Trophoblast cell (in vitro differentiated cells and primary cell): ENCODE measurements at regions not wholly inside any gene's neighbourhood (a gene's known extent, or its start where the extent isn't known, plus 50 kb on each side); places are given as distances from the start of the nearest gene placed in this dataset.
"Not testable (repeated sequence)": the region's sequence is repeated elsewhere in the genome, so short reads cannot be mapped to it uniquely, and the experiment has no call there.

Experiments used
- DNase-seq, 2 donors: peaks; one replicate each; pipeline ENCODE4 v3.0.0-alpha.2; 2016
- H2AFZ ChIP-seq: 2 replicates; pipeline ENCODE4 v1.6.1; 2013; ENCODE audit warnings: low read length, moderate library complexity, mild to moderate bottlenecking; ENCODE audit not compliant: insufficient read depth, poor library complexity
- H2AK5ac ChIP-seq: 2 replicates; pipeline ENCODE4 v1.6.1; 2013; ENCODE audit warnings: mild to moderate bottlenecking, low read length
- H2BK120ac ChIP-seq: 2 replicates; pipeline ENCODE4 v1.6.1; 2013; ENCODE audit warnings: low read length, mild to moderate bottlenecking, moderate library complexity; ENCODE audit not compliant: insufficient read depth, poor library complexity
- H2BK12ac ChIP-seq: 2 replicates; pipeline ENCODE4 v1.6.1; 2013; ENCODE audit warnings: mild to moderate bottlenecking, low read length, moderate library complexity
- H2BK5ac ChIP-seq: 2 replicates; pipeline ENCODE4 v1.6.1; 2013; ENCODE audit warnings: low read length, low read depth, moderate library complexity, mild to moderate bottlenecking; ENCODE audit not compliant: poor library complexity
- H3K14ac ChIP-seq: 2 replicates; pipeline ENCODE4 v1.6.1; 2013; ENCODE audit warnings: mild to moderate bottlenecking, low read length
- H3K18ac ChIP-seq: 2 replicates; pipeline ENCODE4 v1.6.1; 2013; ENCODE audit warnings: mild to moderate bottlenecking, low read length
- H3K23ac ChIP-seq: 2 replicates; pipeline ENCODE4 v1.6.1; 2013; ENCODE audit warnings: low read length
- H3K27ac ChIP-seq: 2 replicates; pipeline ENCODE4 v1.5.1; 2013; ENCODE audit warnings: low read depth, mild to moderate bottlenecking, inconsistent platforms, low read length, moderate library complexity
- H3K27me3 ChIP-seq: 2 replicates; pipeline ENCODE4 v1.6.1; 2013; ENCODE audit warnings: inconsistent platforms, mild to moderate bottlenecking, low read length, moderate library complexity; ENCODE audit not compliant: insufficient read depth
- H3K36me3 ChIP-seq, 2 experiments: 1 replicate in 1 of 2; 2 replicates in 1 of 2; pipeline ENCODE4 v1.6.1; 2013; ENCODE audit warnings: low read length in 2 of 2, mild to moderate bottlenecking in 2 of 2, moderate library complexity in 1 of 2; ENCODE audit not compliant: insufficient read depth in 2 of 2, control insufficient read depth in 1 of 2
- H3K4ac ChIP-seq: 2 replicates; pipeline ENCODE4 v1.6.1; 2013; ENCODE audit warnings: low read depth, mild to moderate bottlenecking, low read length, moderate library complexity
- H3K4me1 ChIP-seq, 2 experiments: 1 replicate in 1 of 2; 2 replicates in 1 of 2; pipeline ENCODE4 v1.6.1; 2013; ENCODE audit warnings: low read length in 2 of 2, mild to moderate bottlenecking in 2 of 2, moderate library complexity in 1 of 2; ENCODE audit not compliant: insufficient read depth in 2 of 2, control insufficient read depth in 1 of 2
- H3K4me2 ChIP-seq: 2 replicates; pipeline ENCODE4 v1.6.1; 2013; ENCODE audit warnings: inconsistent platforms, mild to moderate bottlenecking, low read length, moderate library complexity
- H3K4me3 ChIP-seq: 2 replicates; pipeline ENCODE4 v1.5.1; 2013; ENCODE audit warnings: mild to moderate bottlenecking, low read depth, low read length, inconsistent platforms
- H3K79me1 ChIP-seq: one replicate; pipeline ENCODE4 v1.6.1; 2013; ENCODE audit warnings: low read length
- H3K79me2 ChIP-seq: 2 replicates; pipeline ENCODE4 v1.6.1; 2013; ENCODE audit warnings: low read length, mild to moderate bottlenecking; ENCODE audit not compliant: control insufficient read depth, insufficient read depth, poor library complexity
- H3K9ac ChIP-seq: 2 replicates; pipeline ENCODE4 v1.6.1; 2013; ENCODE audit warnings: mild to moderate bottlenecking, low read length
- H3K9me3 ChIP-seq: 2 replicates; pipeline ENCODE4 v1.6.1; 2013; ENCODE audit warnings: low read depth, mild to moderate bottlenecking, control low read depth, inconsistent platforms, low read length; ENCODE audit not compliant: insufficient read depth
- H4K12ac ChIP-seq: 2 replicates; pipeline ENCODE4 v1.6.1; 2013; ENCODE audit warnings: low read depth, mild to moderate bottlenecking, low read length, moderate library complexity
- H4K8ac ChIP-seq: 2 replicates; pipeline ENCODE4 v1.6.1; 2013; ENCODE audit warnings: low read depth, mild to moderate bottlenecking, low read length, moderate library complexity
- H4K91ac ChIP-seq: one replicate; pipeline ENCODE4 v1.6.1; 2013; ENCODE audit warnings: low read depth, mild to moderate bottlenecking, low read length, moderate library complexity
- WGBS: extraction: QIAGEN DNeasy Blood & Tissue Kit; methylation state at CpG from one replicate; pipeline ENCODE4 v1.1.7; 2013; ENCODE audit warnings: missing lambda C conversion rate; ENCODE audit not compliant: insufficient read length, insufficient coverage; ENCODE audit errors: extremely low coverage; 5-methylcytosine and 5-hydroxymethylcytosine counted together

DNA sequence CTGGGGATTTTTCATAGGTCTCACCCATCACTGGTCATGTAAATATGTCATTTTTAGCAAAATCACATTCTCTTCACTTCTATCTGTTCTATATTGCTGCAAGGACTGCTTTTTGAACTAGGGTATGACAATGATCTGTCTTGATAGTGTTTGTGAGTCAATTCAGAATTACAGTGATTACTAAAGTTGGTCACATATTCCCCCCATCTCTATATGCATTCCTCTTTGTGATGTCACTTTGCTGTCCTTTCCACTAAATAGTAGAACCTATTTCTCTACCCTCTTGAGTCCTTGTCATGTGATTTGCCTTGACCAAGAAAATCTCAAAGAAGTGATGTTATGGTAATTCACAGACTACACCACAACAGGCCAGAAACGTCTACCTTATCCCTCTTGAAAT lies 243.9 kb downstream of the NPIPA8 start:
- WGBS = no CpG with 5 or more reads among the region's 1 CpG
- H2AFZ ChIP-seq, H3K4me1 ChIP-seq: not testable (repeated sequence)

DNA sequence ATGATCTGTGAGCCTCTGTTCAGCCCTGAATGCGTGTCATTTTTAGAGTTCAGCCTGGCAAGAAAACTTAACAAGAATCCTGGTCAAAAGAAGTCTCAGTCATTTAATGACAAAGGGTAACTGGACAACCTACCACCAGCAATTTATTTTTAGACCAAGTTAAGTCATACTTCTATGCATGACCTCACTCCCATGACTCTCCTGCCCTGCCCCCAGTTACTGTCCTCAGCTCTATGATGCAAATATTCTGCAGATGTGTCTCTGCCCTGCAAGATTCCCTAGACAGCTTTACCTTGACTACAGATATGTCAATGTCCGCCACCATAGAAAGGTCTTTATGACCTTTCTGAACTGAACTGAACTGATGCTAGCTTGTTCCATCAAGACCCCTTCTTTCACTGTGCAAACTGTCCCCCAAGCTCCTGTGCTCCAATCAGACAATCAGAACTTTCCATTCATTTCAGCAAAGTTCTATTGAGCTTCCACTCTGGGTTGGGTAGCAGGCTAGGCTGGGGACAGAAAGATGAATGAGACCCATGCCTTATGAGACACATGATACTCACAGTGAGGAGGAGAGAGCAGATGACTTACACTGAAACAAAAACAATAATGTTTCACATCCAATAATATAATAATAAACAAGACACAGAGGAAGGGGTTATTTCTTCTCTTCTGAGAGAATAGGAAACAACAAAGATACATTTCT lies 255.7 kb downstream of the NPIPA8 start:
- not testable (repeated sequence) for H2BK120ac ChIP-seq

More for the DNA sequence above, 243.9 kb downstream of the NPIPA8 start:
- not testable (repeated sequence) for H3K27ac ChIP-seq, H3K23ac ChIP-seq, H2AK5ac ChIP-seq, H3K4me3 ChIP-seq, H3K4ac ChIP-seq, H2BK12ac ChIP-seq, H3K79me1 ChIP-seq, H4K91ac ChIP-seq, H3K36me3 ChIP-seq, H3K9me3 ChIP-seq, H4K8ac ChIP-seq, H3K27me3 ChIP-seq, H2BK120ac ChIP-seq, H4K12ac ChIP-seq, H3K79me2 ChIP-seq, H3K18ac ChIP-seq, H2BK5ac ChIP-seq, H3K4me2 ChIP-seq, H3K14ac ChIP-seq, DNase-seq, H3K9ac ChIP-seq

DNA sequence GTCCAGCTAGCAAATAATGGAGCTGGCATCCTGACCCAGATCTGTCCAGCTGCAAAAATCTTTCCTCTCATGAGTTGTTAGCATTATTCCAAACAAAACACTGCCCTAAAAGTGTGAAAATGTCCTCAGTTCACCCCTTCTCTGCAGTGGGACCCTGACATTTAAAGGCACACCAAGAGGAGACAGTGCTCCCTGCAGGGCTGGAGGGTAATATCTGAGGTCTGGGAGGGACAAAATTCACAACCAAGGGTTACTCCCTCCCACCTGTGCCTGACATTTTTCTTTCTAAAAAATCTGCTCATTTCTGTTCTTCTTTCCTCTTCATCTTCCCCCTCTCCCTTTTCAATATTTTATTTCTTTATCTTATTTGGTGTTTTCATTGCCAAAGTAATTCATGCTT lies 258.6 kb downstream of the NPIPA8 start:
- H4K91ac ChIP-seq, H2BK5ac ChIP-seq, H2BK12ac ChIP-seq, H3K36me3 ChIP-seq, H4K8ac ChIP-seq, H3K27me3 ChIP-seq, H3K18ac ChIP-seq, H2AK5ac ChIP-seq, H3K23ac ChIP-seq, H3K9me3 ChIP-seq, H2BK120ac ChIP-seq, H2AFZ ChIP-seq, H3K4me2 ChIP-seq, H3K9ac ChIP-seq, H4K12ac ChIP-seq, H3K4me1 ChIP-seq, DNase-seq, H3K79me2 ChIP-seq, H3K27ac ChIP-seq, H3K14ac ChIP-seq, H3K79me1 ChIP-seq, H3K4me3 ChIP-seq, H3K4ac ChIP-seq: not testable (repeated sequence)

More for the DNA sequence above, 255.7 kb downstream of the NPIPA8 start:
- WGBS = no CpG with 5 or more reads among the region's 2 CpGs
- H3K27me3 ChIP-seq, H3K4me2 ChIP-seq, H3K9ac ChIP-seq, H4K8ac ChIP-seq, H3K4me1 ChIP-seq, H3K79me2 ChIP-seq, H2AK5ac ChIP-seq, H3K27ac ChIP-seq, H3K79me1 ChIP-seq, H3K23ac ChIP-seq, H2BK5ac ChIP-seq, H2AFZ ChIP-seq, H3K36me3 ChIP-seq, H4K12ac ChIP-seq, H3K14ac ChIP-seq, H3K9me3 ChIP-seq, H3K18ac ChIP-seq, H2BK12ac ChIP-seq, H3K4ac ChIP-seq, H3K4me3 ChIP-seq, DNase-seq, H4K91ac ChIP-seq: not testable (repeated sequence)

DNA sequence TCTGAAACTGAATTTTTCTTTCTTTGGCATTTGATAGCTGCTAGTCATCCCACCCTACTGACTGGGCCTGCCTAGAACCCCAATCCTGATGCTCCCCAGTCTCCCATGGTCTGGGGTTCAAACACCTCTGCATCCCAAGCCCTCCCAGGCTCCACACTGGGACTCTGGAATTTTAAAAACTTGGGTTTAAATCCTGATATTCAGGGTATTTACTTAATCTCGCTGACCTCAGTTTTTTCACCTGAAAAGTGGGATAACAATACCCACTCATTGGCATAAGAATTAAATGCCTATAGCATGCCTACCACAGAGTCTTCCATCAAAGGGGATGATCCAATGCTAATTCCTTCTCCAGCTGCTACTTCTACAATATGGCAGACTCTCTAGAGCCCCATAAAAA lies 264.4 kb downstream of the NPIPA8 start:
- H4K91ac ChIP-seq = no peak overlapping the region
- H3K23ac ChIP-seq = no peak overlapping the region
- no peak overlapping the region for H3K18ac ChIP-seq
- no peaks in the 10 kb centered on the region for H3K9me3 ChIP-seq
- no peak overlapping the region for H4K8ac ChIP-seq
- no peak overlapping the region for H2AK5ac ChIP-seq
- H3K4ac ChIP-seq = no peak overlapping the region
- H3K14ac ChIP-seq = no peak overlapping the region
- H3K79me2 ChIP-seq = no peaks in the 10 kb centered on the region
- WGBS = no CpG with 5 or more reads among the region's 1 CpG
- no peaks in the 10 kb centered on the region for H3K27me3 ChIP-seq
- no peak overlapping the region for H2AFZ ChIP-seq
- H3K4me1 ChIP-seq = no peaks in the 10 kb centered on the region
- DNase-seq = no peak
- H3K4me2 ChIP-seq = no peak overlapping the region
- H3K27ac ChIP-seq = no peak overlapping the region
- H2BK12ac ChIP-seq = no peak overlapping the region
- no peak overlapping the region for H3K9ac ChIP-seq
- H2BK5ac ChIP-seq = no peak overlapping the region
- H3K79me1 ChIP-seq = no peaks in the 10 kb centered on the region
- H3K4me3 ChIP-seq = no peak overlapping the region
- H2BK120ac ChIP-seq = no peak overlapping the region
- H3K36me3 ChIP-seq = no peaks in the 10 kb centered on the region
- no peak overlapping the region for H4K12ac ChIP-seq
